GM19455 (cell line): ENCODE measurements at regions not wholly inside any gene's neighbourhood (a gene's known extent, or its start where the extent isn't known, plus 50 kb on each side); places are given as distances from the start of the nearest gene placed in this dataset.

ENCODE experiments used
- ATAC-seq: cut with Tn5 transposase; IDR thresholded peaks from one replicate; pipeline ENCODE4 v1.9.1; 2021; ENCODE audit not compliant: unreplicated experiment

- peak; percentile 22 for ATAC-seq
These were observed 194.4 kb upstream of the ID2 start for GRCh38 chr2:8487461-8487932.

- ATAC-seq = peak; percentile 82
These were observed 193.7 kb upstream of the ID2 start for GRCh38 chr2:8488001-8488738.

GRCh38 chr2:8489221-8489620, 192.6 kb upstream of the ID2 start:
- ATAC-seq = no peak

GRCh38 chr2:8489751-8490150, 192.1 kb upstream of the ID2 start:
- no peak for ATAC-seq

- no peak for ATAC-seq
These were observed 191.6 kb upstream of the ID2 start for GRCh38 chr2:8490166-8490721.

- no peak for ATAC-seq
These were observed 190.4 kb upstream of the ID2 start for GRCh38 chr2:8491296-8492027.

- ATAC-seq = no peak
These were observed 187.7 kb upstream of the ID2 start for GRCh38 chr2:8494151-8494550.

- ATAC-seq = no peak
These were observed 187.3 kb upstream of the ID2 start for GRCh38 chr2:8494589-8494988.

GRCh38 chr2:8495189-8495989, 186.5 kb upstream of the ID2 start:
- no peak for ATAC-seq

GRCh38 chr2:8496079-8496478, 185.8 kb upstream of the ID2 start:
- no peak for ATAC-seq

GRCh38 chr2:8496617-8497016, 185.2 kb upstream of the ID2 start:
- no peak for ATAC-seq

GRCh38 chr2:8498994-8499393, 182.9 kb upstream of the ID2 start:
- ATAC-seq = no peak

- ATAC-seq = no peak
These were observed 181.5 kb upstream of the ID2 start for GRCh38 chr2:8500124-8501054.

- no peak for ATAC-seq
These were observed 180.7 kb upstream of the ID2 start for GRCh38 chr2:8501061-8501720.

GRCh38 chr2:8502316-8502715, 179.5 kb upstream of the ID2 start:
- no peak for ATAC-seq

GRCh38 chr2:8505311-8505920, 176.4 kb upstream of the ID2 start:
- ATAC-seq = no peak

- no peak for ATAC-seq
These were observed 175.1 kb upstream of the ID2 start for GRCh38 chr2:8506746-8507145.

GRCh38 chr2:8508766-8509165, 173.1 kb upstream of the ID2 start:
- no peak for ATAC-seq

- no peak for ATAC-seq
These were observed 172.2 kb upstream of the ID2 start for GRCh38 chr2:8509621-8510020.
